HepG2 (cell line): ENCODE measurements at regions not wholly inside any gene's neighbourhood (a gene's known extent, or its start where the extent isn't known, plus 50 kb on each side); places are given as distances from the start of the nearest gene placed in this dataset.

Experiments
- ATAC-seq: fragments of 200-7000 bp; cut with Tn5 transposase; 3 replicates; pipeline ENCODE4 v1.9.1; 2020; ENCODE audit warnings: mild to moderate bottlenecking, moderate library complexity
- BruUV-seq: library from RNA; stranded (reverse); fragments of 400-500 nt; replicated peaks from 2 replicates; lab custom pipeline; 2021; lab: Mats Ljungman, UMichigan
- CTCF ChIA-PET: fragments of 300-600 bp; formaldehyde crosslinking; extraction: SDS; loops from one replicate; lab custom pipeline; 2021; ENCODE audit warnings: low total read pairs, inconsistent platforms, low intra/inter-chr PET ratio; lab: Yijun Ruan, JAX
- POLR2A ChIA-PET: fragments of 350-600 bp; sonication (Branson Sonifier 250); formaldehyde crosslinking; loops from one replicate; lab custom pipeline; 2020; ENCODE audit warnings: antibody characterized with exemption, inconsistent platforms; lab: Yijun Ruan, JAX
- DNase-seq: peaks from one replicate; pipeline ENCODE4 v3.0.0-alpha.2; 2015; ENCODE audit warnings: low spot score
- FAIRE-seq: peaks from 3 replicates; lab custom pipeline; 2011; peaks lifted over from hg19 to GRCh38; lab: Jason Lieb, UNC
- H2AFZ ChIP-seq: one replicate; pipeline ENCODE4 v1.6.1; 2011; ENCODE audit warnings: low read length, inconsistent platforms
- H3K27ac ChIP-seq: fragments of 300-600 bp; 3 replicates; pipeline ENCODE4 v1.8.0; 2011; ENCODE audit warnings: mixed run types, mild to moderate bottlenecking, mixed read lengths, low read length, inconsistent platforms; ENCODE audit not compliant: insufficient read depth; ENCODE audit errors: extremely low read length
- H3K27me3 ChIP-seq, 2 experiments: fragments of 200-600 bp in 1 of 2; 2 replicates in 1 of 2; 3 replicates in 1 of 2; pipeline versions ENCODE4 v1.6.0 to v1.8.0; 2011; ENCODE audit warnings: low read length in 2 of 2, mild to moderate bottlenecking in 2 of 2, moderate library complexity in 2 of 2, inconsistent platforms in 1 of 2; ENCODE audit not compliant: insufficient read depth in 2 of 2, control insufficient read depth in 1 of 2
- H3K36me3 ChIP-seq, 2 experiments: fragments of 200-600 bp in 1 of 2; replicated peaks in 1 of 2; 2 replicates in 1 of 2; 3 replicates in 1 of 2; pipeline versions ENCODE4 v1.5.1 to v1.8.0; 2011; ENCODE audit warnings: low read length in 2 of 2, inconsistent platforms in 1 of 2; ENCODE audit not compliant: insufficient read depth in 2 of 2, control insufficient read depth in 1 of 2
- H3K4me1 ChIP-seq: 2 replicates; pipeline ENCODE4 v1.5.1; 2012; ENCODE audit warnings: low read length, inconsistent platforms; ENCODE audit not compliant: insufficient read depth
- H3K4me2 ChIP-seq: 2 replicates; pipeline ENCODE4 v1.6.0; 2011; ENCODE audit warnings: low read depth, low read length, inconsistent platforms
- H3K4me3 ChIP-seq, 3 experiments: fragments of 200-600 bp in 1 of 3; sonication (generic), shearing (Covaris generic) in 1 of 3; replicated peaks in 1 of 3; 2 replicates each; pipeline ENCODE4 v1.5.1; 2011 to 2016; ENCODE audit warnings: low read length in 3 of 3, inconsistent platforms in 2 of 3, low read depth in 2 of 3, mild to moderate bottlenecking in 2 of 3, control low read depth in 1 of 3, mixed read lengths in 1 of 3; ENCODE audit not compliant: insufficient read depth in 1 of 3
- H3K79me2 ChIP-seq: one replicate; pipeline ENCODE4 v1.6.1; 2011; ENCODE audit warnings: low read length, inconsistent platforms; ENCODE audit not compliant: insufficient read depth
- H3K9ac ChIP-seq: 2 replicates; pipeline ENCODE4 v1.6.0; 2011; ENCODE audit warnings: mild to moderate bottlenecking, low read depth, low read length, inconsistent platforms; ENCODE audit not compliant: insufficient read depth
- H3K9me3 ChIP-seq: 2 replicates; pipeline ENCODE4 v1.5.1; 2012; ENCODE audit warnings: mild to moderate bottlenecking, low read length
- H4K20me1 ChIP-seq: 2 replicates; pipeline ENCODE4 v1.6.0; 2011; ENCODE audit warnings: inconsistent platforms, mild to moderate bottlenecking, low read length, moderate library complexity; ENCODE audit not compliant: insufficient read depth
- KDM2A ChIP-seq: sonication (generic); formaldehyde crosslinking; IDR thresholded peaks from 2 replicates; pipeline ENCODE4 v1.4.0; 2020; ENCODE audit warnings: low read depth, missing genetic modification reagents, borderline replicate concordance
- PRDM15 ChIP-seq: sonication (generic); formaldehyde crosslinking; IDR thresholded peaks from 2 replicates; pipeline ENCODE4 v1.4.0; 2020; ENCODE audit warnings: missing genetic modification reagents
- RBFOX2 ChIP-seq: fragments of 200-400 bp; formaldehyde crosslinking; IDR thresholded peaks from 2 replicates; pipeline ENCODE4 v1.6.1; 2017; ENCODE audit warnings: low read depth, mild to moderate bottlenecking, low read length
- SMAD9 ChIP-seq: sonication (generic); formaldehyde crosslinking; IDR thresholded peaks from 2 replicates; pipeline ENCODE4 v1.5.1; 2020; ENCODE audit warnings: mild to moderate bottlenecking, missing genetic modification reagents
- TARDBP ChIP-seq: sonication (generic); formaldehyde crosslinking; IDR thresholded peaks from 2 replicates; pipeline ENCODE4 v1.8.0; 2022; ENCODE audit warnings: mild to moderate bottlenecking, missing genetic modification reagents
- ZFAT ChIP-seq: sonication (generic); formaldehyde crosslinking; conservative IDR thresholded peaks from 2 replicates; pipeline ENCODE4 v1.8.1; 2023; ENCODE audit warnings: missing genetic modification reagents, inconsistent platforms
- ZMYM4 ChIP-seq: sonication (generic); formaldehyde crosslinking; IDR thresholded peaks from 2 replicates; pipeline ENCODE4 v1.8.1; 2023; ENCODE audit warnings: mild to moderate bottlenecking, missing genetic modification reagents
- ZNF263 ChIP-seq: sonication (generic); formaldehyde crosslinking; IDR thresholded peaks from 2 replicates; pipeline ENCODE4 v1.4.0; 2020; ENCODE audit warnings: missing genetic modification reagents
- ZNF326 ChIP-seq: sonication (generic); formaldehyde crosslinking; IDR thresholded peaks from 2 replicates; pipeline ENCODE4 v1.4.0; 2020; ENCODE audit warnings: missing genetic modification reagents, borderline replicate concordance
- ZNF589 ChIP-seq: sonication (generic); formaldehyde crosslinking; conservative IDR thresholded peaks from 2 replicates; pipeline ENCODE4 v1.8.0; 2022; ENCODE audit warnings: mild to moderate bottlenecking, moderate library complexity, missing genetic modification reagents
- ZNF614 ChIP-seq: IDR thresholded peaks from 2 replicates; pipeline ENCODE4 v1.6.1; 2018; ENCODE audit warnings: missing biosample characterization, missing genetic modification reagents, inconsistent platforms, borderline replicate concordance
- WGBS: methylation state at CpG from one replicate; pipeline ENCODE4 v1.1.6; 2017; ENCODE audit warnings: low lambda C conversion rate; 5-methylcytosine and 5-hydroxymethylcytosine counted together
- in situ Hi-C: cut with HindIII; loops from 2 replicates; pipeline ENCODE4 v1.10.0; 2017; ENCODE audit warnings: low pct_unique_long_range_greater_than_20kb; ENCODE audit not compliant: extremely low pct_ligation_motif_present
- intact Hi-C: fragments of 100-400 bp; cut with micrococcal nuclease; formaldehyde crosslinking; loops from one replicate; pipeline ENCODE4 v1.10.0; 2022; ENCODE audit not compliant: unreplicated experiment

GRCh38 chr13:39913928-39914327, 258.5 kb downstream of the COG6 start:
- CTCF ChIA-PET, result no interaction called here
- no TSS peak for BruUV-seq
- no peak for FAIRE-seq

More at GRCh38 chr13:39913928-39914327, 258.5 kb downstream of the COG6 start:
- Histone ChIP-seq H4K20me1 (no peaks in the 10 kb centered on the region), H3K9me3 (no peaks in the 10 kb centered on the region), H3K27me3 (no peaks in the 10 kb centered on the region; a peak in 1 of 5 replicates), H3K4me3 (no peak overlapping the region), H3K9ac (no peak overlapping the region), H2AFZ (no peak overlapping the region), H3K4me2 (no peak overlapping the region), H3K36me3 (no peaks in the 10 kb centered on the region), H3K27ac (no peak overlapping the region), H3K4me1 (no peaks in the 10 kb centered on the region), H3K79me2 (no peaks in the 10 kb centered on the region)
- DNase-seq (no peak), ATAC-seq (no peak)
- POLR2A ChIA-PET, result no interaction called here
- in situ Hi-C loops (no loop called here), intact Hi-C loops (no loop called here)
- 19% methylated on average over 2 of the region's 2 CpGs for WGBS
- no peak for TF ChIP-seq ZNF326 (CRISPR knock-in tag)
- TF ChIP-seq RBFOX2, result no peak
- TF ChIP-seq ZNF614 (CRISPR knock-in tag), result no peak
- no peak for TF ChIP-seq ZNF263 (CRISPR knock-in tag)
- no peak for TF ChIP-seq ZFAT (CRISPR knock-in tag)
- no peak for TF ChIP-seq SMAD9 (CRISPR knock-in tag)
- no peak for TF ChIP-seq KDM2A (CRISPR knock-in tag)
- TF ChIP-seq PRDM15 (CRISPR knock-in tag), result no peak
- TF ChIP-seq ZNF589 (CRISPR knock-in tag), result no peak
- TF ChIP-seq TARDBP (CRISPR knock-in tag), result no peak
- no peak for TF ChIP-seq ZMYM4 (CRISPR knock-in tag)
